KMS-11 (cell line): ENCODE measurements at regions not wholly inside any gene's neighbourhood (a gene's known extent, or its start where the extent isn't known, plus 50 kb on each side); places are given as distances from the start of the nearest gene placed in this dataset.
"Not testable (repeated sequence)": the region's sequence is repeated elsewhere in the genome, so short reads cannot be mapped to it uniquely, and the experiment has no call there.

Experiments
- H2AFZ ChIP-seq: fragments of 200-600 bp; sonication (generic); 2 replicates; pipeline ENCODE4 v1.6.1; 2016; ENCODE audit warnings: antibody characterized with exemption, mixed run types, low read depth
- H3K27ac ChIP-seq: fragments of 200-600 bp; sonication (generic); 2 replicates; pipeline ENCODE4 v1.6.1; 2016; ENCODE audit warnings: mild to moderate bottlenecking, mixed run types
- H3K27me3 ChIP-seq: fragments of 200-600 bp; sonication (generic); 2 replicates; pipeline ENCODE4 v1.6.1; 2017; ENCODE audit warnings: mild to moderate bottlenecking, low read depth, mixed run types, moderate library complexity; ENCODE audit not compliant: insufficient read depth
- H3K36me3 ChIP-seq: fragments of 200-600 bp; sonication (generic); 2 replicates; pipeline ENCODE4 v1.6.1; 2017; ENCODE audit warnings: mild to moderate bottlenecking, mixed run types; ENCODE audit not compliant: insufficient read depth
- H3K4me1 ChIP-seq: fragments of 200-600 bp; sonication (generic); 2 replicates; pipeline ENCODE4 v1.6.1; 2016; ENCODE audit warnings: mild to moderate bottlenecking, low read depth, mixed run types; ENCODE audit not compliant: poor library complexity, severe bottlenecking
- H3K4me2 ChIP-seq: fragments of 200-600 bp; sonication (generic); 2 replicates; pipeline ENCODE4 v1.7.0; 2016; ENCODE audit warnings: mild to moderate bottlenecking, mixed run types
- H3K4me3 ChIP-seq: fragments of 200-600 bp; sonication (generic); IDR thresholded peaks from 2 replicates; pipeline ENCODE4 v1.6.1; 2017; ENCODE audit warnings: low read depth, low read length, mixed read lengths; ENCODE audit not compliant: insufficient read depth
- H3K79me2 ChIP-seq: fragments of 200-600 bp; sonication (generic); 2 replicates; pipeline ENCODE4 v1.6.1; 2016; ENCODE audit warnings: low read depth, mixed run types; ENCODE audit not compliant: insufficient read depth
- H3K9ac ChIP-seq: fragments of 200-600 bp; sonication (generic); 2 replicates; pipeline ENCODE4 v1.6.1; 2016; ENCODE audit warnings: mild to moderate bottlenecking, mixed run types
- H4K20me1 ChIP-seq: fragments of 200-600 bp; sonication (generic); 2 replicates; pipeline ENCODE4 v1.6.1; 2016; ENCODE audit warnings: mild to moderate bottlenecking, mixed run types; ENCODE audit not compliant: insufficient read depth
- CTCF ChIP-seq: fragments of 200-600 bp; sonication (generic); conservative IDR thresholded peaks from 2 replicates; pipeline ENCODE4 v1.6.1; 2017; ENCODE audit warnings: low read depth, mild to moderate bottlenecking, antibody characterized with exemption, low read length, moderate library complexity, mixed read lengths

GRCh38 chr2:186159101-186159500, 327.0 kb upstream of the ZC3H15 start:
- Histone ChIP-seq H3K27ac (no peak overlapping the region), H3K27me3 (no peaks in the 10 kb centered on the region), H3K79me2 (no peaks in the 10 kb centered on the region), H3K4me1 (no peaks in the 10 kb centered on the region), H3K4me3 (no peak overlapping the region), H3K36me3 (no peaks in the 10 kb centered on the region), H4K20me1 (no peaks in the 10 kb centered on the region), H3K4me2 (no peak overlapping the region), H3K9ac (no peak overlapping the region), H2AFZ (no peak overlapping the region)
- TF ChIP-seq CTCF, result no peak

- Histone ChIP-seq H3K4me2 (no peak overlapping the region), H3K27me3 (no peaks in the 10 kb centered on the region), H4K20me1 (no peaks in the 10 kb centered on the region), H3K4me1 (no peaks in the 10 kb centered on the region), H2AFZ (no peak overlapping the region), H3K79me2 (no peaks in the 10 kb centered on the region), H3K9ac (no peak overlapping the region), H3K4me3 (no peak overlapping the region), H3K36me3 (no peaks in the 10 kb centered on the region), H3K27ac (no peak overlapping the region)
- TF ChIP-seq CTCF, result no peak
Measured at GRCh38 chr2:186164325-186164724, 321.7 kb upstream of the ZC3H15 start.

GRCh38 chr2:186170693-186171092, 315.4 kb upstream of the ZC3H15 start:
- Histone ChIP-seq H3K27me3 (no peaks in the 10 kb centered on the region), H3K9ac (no peak overlapping the region), H2AFZ (no peak overlapping the region), H3K4me3 (no peak overlapping the region), H3K4me2 (no peak overlapping the region), H3K79me2 (no peaks in the 10 kb centered on the region), H3K27ac (no peak overlapping the region), H4K20me1 (no peaks in the 10 kb centered on the region), H3K4me1 (no peaks in the 10 kb centered on the region), H3K36me3 (no peaks in the 10 kb centered on the region)
- no peak for TF ChIP-seq CTCF

GRCh38 chr2:186181625-186182024, 304.4 kb upstream of the ZC3H15 start:
- no peak for TF ChIP-seq CTCF
- no peaks in the 10 kb centered on the region for H4K20me1 ChIP-seq
- no peak overlapping the region for H2AFZ ChIP-seq
- H3K27me3 ChIP-seq, result no peaks in the 10 kb centered on the region
- H3K9ac ChIP-seq, result no peak overlapping the region
- no peaks in the 10 kb centered on the region for H3K79me2 ChIP-seq
- H3K4me2 ChIP-seq, result no peak overlapping the region
- no peaks in the 10 kb centered on the region for H3K4me1 ChIP-seq
- H3K4me3 ChIP-seq, result no peak overlapping the region
- no peaks in the 10 kb centered on the region for H3K36me3 ChIP-seq
- no peak overlapping the region for H3K27ac ChIP-seq

GRCh38 chr2:186182366-186182765, 303.7 kb upstream of the ZC3H15 start:
- H3K79me2 ChIP-seq, H2AFZ ChIP-seq, H3K4me2 ChIP-seq, H4K20me1 ChIP-seq, H3K9ac ChIP-seq, H3K27me3 ChIP-seq, H3K27ac ChIP-seq, H3K36me3 ChIP-seq, H3K4me3 ChIP-seq, H3K4me1 ChIP-seq: not testable (repeated sequence)
